A673 (cell line): ENCODE measurements at regions not wholly inside any gene's neighbourhood (a gene's known extent, or its start where the extent isn't known, plus 50 kb on each side); places are given as distances from the start of the nearest gene placed in this dataset.

Source experiments
- BruUV-seq: library from RNA; stranded (reverse); fragments of 400-500 nt; replicated peaks from 2 replicates; lab custom pipeline; 2021; lab: Mats Ljungman, UMichigan
- CTCF ChIA-PET: fragments of 300-600 bp; sonication (Branson Sonifier 250); formaldehyde crosslinking; loops from one replicate; lab custom pipeline; 2022; ENCODE audit warnings: antibody characterized with exemption; lab: Charles Lee
- POLR2A ChIA-PET: fragments of 300-600 bp; sonication (Branson Sonifier 250); formaldehyde crosslinking; loops from one replicate; lab custom pipeline; 2022; ENCODE audit warnings: antibody characterized with exemption; ENCODE audit not compliant: low non-redundant PET; lab: Charles Lee
- DNase-seq: peaks from one replicate; pipeline ENCODE4 v3.0.0-alpha.2; 2015; ENCODE audit warnings: low spot score
- H3K27ac ChIP-seq: fragments of 200-600 bp; sonication (generic); 2 replicates; pipeline ENCODE4 v1.5.1; 2016; ENCODE audit warnings: mixed run types, low read depth, mild to moderate bottlenecking, mixed read lengths, antibody characterized with exemption, low read length; ENCODE audit not compliant: poor library complexity, severe bottlenecking
- H3K27me3 ChIP-seq: fragments of 200-600 bp; sonication (generic); replicated peaks from 2 replicates; pipeline ENCODE4 v1.6.1; 2017; ENCODE audit warnings: mixed run types, low read depth, mild to moderate bottlenecking, mixed read lengths, antibody characterized with exemption, low read length; ENCODE audit not compliant: insufficient read depth, poor library complexity
- H3K36me3 ChIP-seq: fragments of 200-600 bp; sonication (generic); 2 replicates; pipeline ENCODE4 v1.6.1; 2016; ENCODE audit warnings: mixed run types, mild to moderate bottlenecking, mixed read lengths, antibody characterized with exemption, low read length; ENCODE audit not compliant: insufficient read depth, poor library complexity, severe bottlenecking
- H3K4me1 ChIP-seq: fragments of 200-600 bp; sonication (generic); 2 replicates; pipeline ENCODE4 v1.6.1; 2017; ENCODE audit warnings: mixed run types, mild to moderate bottlenecking, mixed read lengths, antibody characterized with exemption, low read length; ENCODE audit not compliant: insufficient read depth, poor library complexity, severe bottlenecking
- H3K4me3 ChIP-seq: fragments of 200-600 bp; sonication (generic); 2 replicates; pipeline ENCODE4 v1.5.1; 2016; ENCODE audit warnings: low read depth, mixed run types, mild to moderate bottlenecking, mixed read lengths, low read length; ENCODE audit not compliant: poor library complexity, severe bottlenecking
- H3K9me3 ChIP-seq: fragments of 200-600 bp; sonication (generic); 2 replicates; pipeline ENCODE4 v1.6.1; 2016; ENCODE audit warnings: mixed run types, low read depth, mild to moderate bottlenecking, mixed read lengths, antibody characterized with exemption, low read length; ENCODE audit not compliant: poor library complexity, severe bottlenecking
- EZH2 ChIP-seq: fragments of 200-600 bp; sonication (generic); IDR thresholded peaks from 2 replicates; pipeline ENCODE4 v1.6.1; 2017; ENCODE audit warnings: borderline replicate concordance, low read depth, mild to moderate bottlenecking, mixed read lengths, antibody characterized with exemption, low read length; ENCODE audit not compliant: poor library complexity, severe bottlenecking
- intact Hi-C: fragments of 100-400 bp; cut with micrococcal nuclease; formaldehyde crosslinking; loops from one replicate; pipeline ENCODE4 v1.10.0; 2022; ENCODE audit not compliant: unreplicated experiment
- TF ChIP-seq, protein P1 (sequence below): fragments of 300-800, 200-600 bp; sonication (generic); conservative IDR thresholded peaks from 2 replicates; pipeline ENCODE4 v1.5.1; 2017; ENCODE audit warnings: low read depth, mild to moderate bottlenecking, antibody characterized with exemption, low read length, moderate library complexity, mixed read lengths

DNA sequence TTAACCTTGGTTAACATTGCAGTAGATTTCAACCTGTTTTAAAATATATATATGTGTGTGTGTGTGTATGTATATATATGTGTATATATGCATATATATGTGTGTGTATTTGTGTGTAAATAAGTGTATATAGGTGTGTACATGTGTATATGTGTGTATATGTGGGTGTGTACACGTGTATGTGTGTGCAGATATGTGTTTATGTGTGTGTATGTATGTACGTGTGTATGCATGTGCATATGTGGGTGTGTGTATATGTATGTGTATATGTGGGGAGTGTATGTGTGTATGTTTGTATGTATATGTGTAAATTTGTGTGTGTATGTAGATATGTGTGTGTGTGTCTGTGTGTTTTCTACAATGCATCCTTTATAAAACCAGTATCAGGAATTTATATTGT is 205.5 kb upstream of the FOXF1 start:
- no TSS peak for BruUV-seq

DNA sequence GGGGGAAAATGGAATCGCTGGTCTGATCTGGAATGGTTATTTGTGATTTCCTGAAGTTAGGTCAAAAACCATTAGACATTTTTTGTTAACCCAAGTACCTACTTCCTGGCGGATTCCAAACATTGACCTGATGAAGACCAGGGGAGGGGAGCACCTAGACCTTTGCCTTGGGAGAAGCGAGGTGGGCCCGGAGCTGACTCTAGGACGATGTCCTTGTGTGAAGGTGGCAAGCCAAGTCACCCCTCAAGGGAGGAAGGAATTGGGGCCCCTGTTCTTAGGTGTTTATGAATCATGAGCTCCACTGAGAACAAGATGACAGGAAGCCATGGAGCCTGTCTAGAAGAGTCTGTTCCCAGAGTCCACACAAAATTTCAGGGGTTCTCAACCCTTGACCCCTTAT is 204.9 kb upstream of the FOXF1 start:
- Histone ChIP-seq H3K4me3 (no peak overlapping the region), H3K9me3 (no peaks in the 10 kb centered on the region), H3K36me3 (no peaks in the 10 kb centered on the region), H3K27ac (no peak overlapping the region), H3K27me3 (peaks cover 87% of the 10 kb centered on the region), H3K4me1 (no peaks in the 10 kb centered on the region)
- BruUV-seq: no TSS peak
- ChIA-PET POLR2A (no interaction called here), CTCF (no interaction called here)
- intact Hi-C loops: no loop called here
- DNase-seq: no peak
- no peak for TF ChIP-seq EZH2
- TF ChIP-seq, protein P1, sequence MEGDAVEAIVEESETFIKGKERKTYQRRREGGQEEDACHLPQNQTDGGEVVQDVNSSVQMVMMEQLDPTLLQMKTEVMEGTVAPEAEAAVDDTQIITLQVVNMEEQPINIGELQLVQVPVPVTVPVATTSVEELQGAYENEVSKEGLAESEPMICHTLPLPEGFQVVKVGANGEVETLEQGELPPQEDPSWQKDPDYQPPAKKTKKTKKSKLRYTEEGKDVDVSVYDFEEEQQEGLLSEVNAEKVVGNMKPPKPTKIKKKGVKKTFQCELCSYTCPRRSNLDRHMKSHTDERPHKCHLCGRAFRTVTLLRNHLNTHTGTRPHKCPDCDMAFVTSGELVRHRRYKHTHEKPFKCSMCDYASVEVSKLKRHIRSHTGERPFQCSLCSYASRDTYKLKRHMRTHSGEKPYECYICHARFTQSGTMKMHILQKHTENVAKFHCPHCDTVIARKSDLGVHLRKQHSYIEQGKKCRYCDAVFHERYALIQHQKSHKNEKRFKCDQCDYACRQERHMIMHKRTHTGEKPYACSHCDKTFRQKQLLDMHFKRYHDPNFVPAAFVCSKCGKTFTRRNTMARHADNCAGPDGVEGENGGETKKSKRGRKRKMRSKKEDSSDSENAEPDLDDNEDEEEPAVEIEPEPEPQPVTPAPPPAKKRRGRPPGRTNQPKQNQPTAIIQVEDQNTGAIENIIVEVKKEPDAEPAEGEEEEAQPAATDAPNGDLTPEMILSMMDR: no peak

More for the DNA sequence above, 205.5 kb upstream of the FOXF1 start:
- Histone ChIP-seq H3K4me1 (no peaks in the 10 kb centered on the region), H3K27me3 (peaks cover 87% of the 10 kb centered on the region), H3K36me3 (no peaks in the 10 kb centered on the region), H3K4me3 (no peak overlapping the region), H3K9me3 (no peaks in the 10 kb centered on the region), H3K27ac (no peak overlapping the region)
- CTCF ChIA-PET: no interaction called here
- intact Hi-C loops: no loop called here
- DNase-seq: no peak
- no peak for TF ChIP-seq EZH2
- TF ChIP-seq, protein P1: no peak
- POLR2A ChIA-PET: no interaction called here

DNA sequence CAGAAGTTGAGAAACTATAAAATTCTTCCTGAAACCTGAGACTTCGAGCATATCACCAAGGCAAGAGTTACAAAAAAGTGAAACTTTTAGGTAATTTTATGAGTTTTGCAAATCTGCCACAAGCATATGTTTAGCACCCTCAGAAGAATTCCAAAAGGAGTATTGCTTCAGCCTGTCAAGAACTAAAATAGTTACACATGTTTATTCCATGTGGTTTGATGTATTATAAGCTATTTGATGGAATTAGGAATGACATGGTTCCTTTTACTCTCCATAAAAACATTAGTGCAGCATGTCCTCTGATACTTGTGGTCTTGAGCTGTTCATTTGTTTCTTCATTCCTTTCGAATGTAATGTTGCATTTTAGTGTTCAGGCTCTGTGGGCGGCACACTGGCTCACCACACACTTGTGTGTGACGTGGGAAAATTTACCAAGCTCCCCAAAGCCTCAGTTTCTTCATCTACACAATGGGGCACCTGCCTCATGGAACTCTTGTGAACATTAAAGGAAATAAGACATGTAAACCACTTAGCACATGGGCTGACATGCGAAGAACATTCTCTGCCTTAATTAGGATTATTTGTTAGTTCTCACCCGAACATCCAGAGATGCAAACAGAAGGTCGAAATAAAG is 204.2 kb upstream of the FOXF1 start:
- intact Hi-C loops: no loop called here
- Histone ChIP-seq H3K4me3 (no peak overlapping the region), H3K4me1 (no peaks in the 10 kb centered on the region), H3K27ac (no peak overlapping the region), H3K27me3 (peaks cover 87% of the 10 kb centered on the region), H3K36me3 (no peaks in the 10 kb centered on the region), H3K9me3 (no peaks in the 10 kb centered on the region)
- CTCF ChIA-PET: interaction anchor here (0.6 kb wide), 1 partner anchor 487 kb away, joined by 3 read pairs; no protein-coding TSS in a partner anchor
- POLR2A ChIA-PET: no interaction called here
- TF ChIP-seq EZH2: no peak
- TF ChIP-seq, protein P1: no peak
- BruUV-seq: no TSS peak
- no peak for DNase-seq
